Uterus (tissue), 3 donors: ENCODE measurements at regions not wholly inside any gene's neighbourhood (a gene's known extent, or its start where the extent isn't known, plus 50 kb on each side); places are given as distances from the start of the nearest gene placed in this dataset.

Experiments
- DNase-seq, 2 donors: peaks; one replicate each; pipeline ENCODE4 v3.0.0-alpha.2; 2019 to 2020
- H3K27ac ChIP-seq, 2 donors: fragments of 200-600 bp; sonication (generic); 1 replicate in 1 of 2; 2 replicates in 1 of 2; pipeline ENCODE4 v1.5.1; 2016 to 2018
- H3K27me3 ChIP-seq, 2 donors: fragments of 200-600 bp; sonication (generic); one replicate each; pipeline ENCODE4 v1.5.1; 2018 to 2019; ENCODE audit warnings: control low read depth in 1 of 2
- H3K36me3 ChIP-seq, 2 donors: fragments of 200-600 bp; sonication (generic); one replicate each; pipeline ENCODE4 v1.5.1; 2019; ENCODE audit warnings: control low read depth in 1 of 2
- H3K4me1 ChIP-seq, 2 donors: fragments of 200-600 bp; sonication (generic); one replicate each; pipeline ENCODE4 v1.5.1; 2018 to 2019; ENCODE audit warnings: control low read depth in 1 of 2
- H3K4me3 ChIP-seq, 2 donors: fragments of 200-600 bp; sonication (generic); 1 replicate in 1 of 2; 2 replicates in 1 of 2; pipeline ENCODE4 v1.5.1; 2018 to 2019; ENCODE audit warnings: mild to moderate bottlenecking in 1 of 2
- H3K9me3 ChIP-seq, 2 donors: fragments of 200-600 bp; sonication (generic); one replicate each; pipeline ENCODE4 v1.5.1; 2019; ENCODE audit warnings: control low read depth in 1 of 2
- POLR2A ChIP-seq, 2 donors: fragments of 450-650 bp; IDR thresholded peaks; one replicate each; pipeline ENCODE4 v1.6.1; 2016; ENCODE audit warnings: antibody characterized with exemption in 2 of 2, mild to moderate bottlenecking in 1 of 2, moderate library complexity in 1 of 2
- intact Hi-C: fragments of 100-400 bp; cut with DNase I; formaldehyde crosslinking; loops from one replicate; pipeline ENCODE4 v1.15.1; 2023; ENCODE audit warnings: low total_unique reads
- TF ChIP-seq, protein P1 (sequence below), 4 experiments: fragments of 200-600 bp in 2 of 4; fragments of 450-650 bp in 2 of 4; sonication (generic) in 2 of 4; IDR thresholded peaks; one replicate each; pipeline ENCODE4 v1.5.1; 2016 to 2019; ENCODE audit warnings: antibody characterized with exemption in 4 of 4, mild to moderate bottlenecking in 2 of 4, moderate library complexity in 1 of 4
- donor health status: DM: yes; HTN: yes; CAD: no.

DNA sequence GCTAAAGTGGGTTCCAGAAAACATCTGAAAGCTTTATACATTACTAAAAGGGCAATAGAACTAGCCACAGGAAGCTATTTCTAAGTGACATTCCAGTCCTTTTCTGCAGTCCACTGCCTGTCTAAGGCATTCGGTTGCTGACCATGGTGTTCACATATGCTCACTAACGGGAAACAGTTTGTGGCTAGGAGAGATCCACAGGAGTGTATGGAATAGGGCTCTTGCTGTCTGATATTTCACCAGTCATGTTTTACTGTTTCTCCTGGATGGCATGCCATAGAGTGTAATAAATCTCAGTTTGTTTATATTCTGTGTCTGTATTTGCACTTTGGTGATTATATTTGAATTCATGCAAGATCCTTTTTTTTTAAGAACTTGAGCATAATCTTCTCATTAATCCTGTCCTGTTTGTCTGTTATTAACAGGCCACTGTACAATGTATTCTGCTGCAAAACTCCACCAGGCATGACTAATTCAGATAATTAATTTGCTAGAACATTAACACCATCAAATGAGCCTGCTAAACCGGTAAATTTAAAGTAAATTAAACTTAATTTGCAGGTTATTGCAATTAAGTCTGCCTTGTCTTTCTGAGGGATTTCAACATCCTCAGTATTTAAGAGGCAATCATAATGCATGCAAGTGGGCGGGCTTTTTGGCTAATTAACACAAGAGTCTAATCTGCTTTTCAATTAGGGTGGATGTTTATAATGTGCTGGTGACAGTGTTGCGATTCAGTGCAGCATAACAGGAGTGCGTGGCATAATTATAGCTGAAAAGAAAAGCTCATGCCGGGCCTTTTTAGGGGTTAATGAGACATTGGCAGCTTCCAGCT lies 201.3 kb downstream of the POU4F1 start:
- Histone ChIP-seq H3K9me3 (no peaks in the 10 kb centered on the region), H3K4me3 (no peak overlapping the region), H3K4me1 (no peaks in the 10 kb centered on the region), H3K27ac (no peak overlapping the region), H3K27me3 (no peaks in the 10 kb centered on the region), H3K36me3 (no peaks in the 10 kb centered on the region)
- intact Hi-C loops, result no loop called here
- DNase-seq, result no peak
- TF ChIP-seq, protein P1, sequence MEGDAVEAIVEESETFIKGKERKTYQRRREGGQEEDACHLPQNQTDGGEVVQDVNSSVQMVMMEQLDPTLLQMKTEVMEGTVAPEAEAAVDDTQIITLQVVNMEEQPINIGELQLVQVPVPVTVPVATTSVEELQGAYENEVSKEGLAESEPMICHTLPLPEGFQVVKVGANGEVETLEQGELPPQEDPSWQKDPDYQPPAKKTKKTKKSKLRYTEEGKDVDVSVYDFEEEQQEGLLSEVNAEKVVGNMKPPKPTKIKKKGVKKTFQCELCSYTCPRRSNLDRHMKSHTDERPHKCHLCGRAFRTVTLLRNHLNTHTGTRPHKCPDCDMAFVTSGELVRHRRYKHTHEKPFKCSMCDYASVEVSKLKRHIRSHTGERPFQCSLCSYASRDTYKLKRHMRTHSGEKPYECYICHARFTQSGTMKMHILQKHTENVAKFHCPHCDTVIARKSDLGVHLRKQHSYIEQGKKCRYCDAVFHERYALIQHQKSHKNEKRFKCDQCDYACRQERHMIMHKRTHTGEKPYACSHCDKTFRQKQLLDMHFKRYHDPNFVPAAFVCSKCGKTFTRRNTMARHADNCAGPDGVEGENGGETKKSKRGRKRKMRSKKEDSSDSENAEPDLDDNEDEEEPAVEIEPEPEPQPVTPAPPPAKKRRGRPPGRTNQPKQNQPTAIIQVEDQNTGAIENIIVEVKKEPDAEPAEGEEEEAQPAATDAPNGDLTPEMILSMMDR (IDR thresholded peaks at IDR 0.05), result no peak
- no peak for TF ChIP-seq POLR2A (IDR thresholded peaks at IDR 0.05)

DNA sequence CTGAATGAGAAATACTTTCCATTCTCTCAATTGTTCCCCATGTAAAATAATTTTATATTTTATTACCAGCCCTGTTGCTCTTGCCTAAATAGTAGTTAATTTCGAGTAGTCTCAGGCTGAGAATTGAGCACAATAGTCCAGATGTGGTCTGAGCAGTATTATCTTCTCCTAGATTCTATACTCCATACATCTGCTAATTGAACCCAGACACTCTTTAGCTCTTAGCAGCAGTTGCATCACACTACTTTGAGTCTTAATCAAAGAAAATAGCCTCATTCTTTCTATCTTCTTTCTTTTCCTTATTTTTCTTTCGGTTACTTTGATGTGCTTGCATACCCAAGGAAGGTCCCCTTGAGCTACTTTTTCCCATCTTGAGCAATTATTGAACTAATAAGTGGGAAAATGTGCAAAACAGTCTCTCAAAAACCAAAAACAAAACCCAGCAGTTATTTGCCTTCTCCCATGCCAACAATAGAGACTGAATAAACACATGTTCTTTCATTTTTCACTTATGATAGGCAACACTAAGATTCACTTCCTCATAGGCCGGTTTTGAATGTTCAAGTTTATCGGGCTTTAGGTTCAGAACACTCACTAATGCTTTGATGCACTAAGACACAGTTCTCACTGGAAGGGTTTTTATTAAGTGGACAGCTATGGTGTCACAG lies 204.5 kb downstream of the POU4F1 start:
- intact Hi-C loops, result no loop called here
- H3K4me1 ChIP-seq, result no peaks in the 10 kb centered on the region
- no peaks in the 10 kb centered on the region for H3K9me3 ChIP-seq
- TF ChIP-seq, protein P1 (IDR thresholded peaks at IDR 0.05), result no peak
- TF ChIP-seq POLR2A (IDR thresholded peaks at IDR 0.05), result no peak
- no peaks in the 10 kb centered on the region for H3K36me3 ChIP-seq
- no peak overlapping the region for H3K27ac ChIP-seq
- no peak overlapping the region for H3K4me3 ChIP-seq
- DNase-seq, result no peak
- H3K27me3 ChIP-seq, result no peaks in the 10 kb centered on the region

DNA sequence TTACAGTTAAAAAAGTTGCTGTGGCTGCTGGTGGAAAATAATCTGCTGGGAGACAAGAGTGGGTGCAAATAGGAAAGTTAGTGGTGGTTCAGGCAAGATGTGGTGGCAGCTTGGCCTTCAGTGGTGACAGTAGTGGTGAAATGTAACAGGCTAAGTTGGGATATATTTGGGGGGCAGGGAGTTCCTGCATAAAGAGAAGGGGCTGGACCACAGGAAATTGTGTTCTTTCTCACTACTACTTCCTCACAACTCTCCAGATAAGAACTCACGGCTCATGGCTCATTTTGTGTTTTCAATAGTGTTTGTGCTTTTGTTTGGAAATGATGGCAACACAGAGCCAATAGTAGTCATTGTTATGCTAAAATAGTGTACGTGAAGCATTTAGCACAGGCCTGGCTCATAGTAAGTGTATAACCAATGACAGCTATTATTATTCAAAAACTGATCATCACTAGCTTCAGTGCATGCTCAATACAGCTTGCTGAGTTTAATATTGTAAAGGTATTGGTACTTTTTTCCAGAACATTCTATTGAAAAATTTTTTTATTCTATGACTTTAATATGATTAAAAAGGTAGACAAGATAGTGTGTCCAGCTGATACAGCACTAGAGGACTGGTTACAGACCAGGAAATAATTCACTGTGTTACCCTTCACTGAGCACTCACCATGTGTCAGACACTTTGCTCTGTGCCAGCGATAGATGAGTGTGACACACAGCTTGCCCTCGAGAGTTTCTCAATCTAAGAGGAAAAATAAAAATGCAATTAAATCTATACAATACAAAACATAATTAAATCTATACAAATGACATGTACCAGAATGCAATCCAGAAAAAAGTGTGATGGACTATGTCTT lies 209.8 kb downstream of the POU4F1 start:
- no peaks in the 10 kb centered on the region for H3K4me1 ChIP-seq
- TF ChIP-seq POLR2A (IDR thresholded peaks at IDR 0.05), result no peak
- TF ChIP-seq, protein P1 (IDR thresholded peaks at IDR 0.05), result no peak
- no peaks in the 10 kb centered on the region for H3K36me3 ChIP-seq
- no peak overlapping the region for H3K27ac ChIP-seq
- no peaks in the 10 kb centered on the region for H3K27me3 ChIP-seq
- no peak overlapping the region for H3K4me3 ChIP-seq
- intact Hi-C loops, result no loop called here
- DNase-seq, result no peak
- no peaks in the 10 kb centered on the region for H3K9me3 ChIP-seq

DNA sequence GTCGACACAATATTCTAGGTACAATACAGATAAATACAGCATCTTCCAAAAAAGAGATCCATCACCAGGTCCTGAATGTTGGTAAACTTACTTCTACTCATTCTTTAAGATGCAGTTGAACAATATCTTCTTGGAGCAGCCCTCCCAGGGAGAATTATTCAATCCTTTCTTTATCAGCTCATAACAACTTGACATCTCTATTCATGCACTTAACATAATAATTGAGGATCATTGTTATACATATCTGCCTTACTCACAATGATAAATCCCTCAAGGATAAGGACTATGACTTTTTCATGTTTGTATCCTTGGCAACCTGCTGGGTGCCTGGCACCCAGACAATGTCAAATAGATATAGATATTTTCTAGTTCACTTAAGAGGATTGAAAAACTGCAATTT lies 219.5 kb downstream of the POU4F1 start:
- TF ChIP-seq POLR2A (IDR thresholded peaks at IDR 0.05), result no peak
- TF ChIP-seq, protein P1 (IDR thresholded peaks at IDR 0.05), result no peak
- intact Hi-C loops, result no loop called here

More for the DNA sequence above, 219.5 kb downstream of the POU4F1 start:
- Histone ChIP-seq H3K27ac (no peak overlapping the region), H3K4me1 (no peaks in the 10 kb centered on the region), H3K36me3 (no peaks in the 10 kb centered on the region), H3K9me3 (no peaks in the 10 kb centered on the region), H3K4me3 (no peak overlapping the region), H3K27me3 (no peaks in the 10 kb centered on the region)
- no peak for DNase-seq
